Parathyroid adenoma (tissue), 2 donors: ENCODE measurements at regions not wholly inside any gene's neighbourhood (a gene's known extent, or its start where the extent isn't known, plus 50 kb on each side); places are given as distances from the start of the nearest gene placed in this dataset.
"Not testable (repeated sequence)": the region's sequence is repeated elsewhere in the genome, so short reads cannot be mapped to it uniquely, and the experiment has no call there.

Experiments used
- H2AFZ ChIP-seq: fragments of 300-600 bp; sonication (generic); one replicate; pipeline ENCODE4 v1.7.0; 2017; ENCODE audit warnings: antibody characterized with exemption, mild to moderate bottlenecking
- H3K27ac ChIP-seq: fragments of 300-600 bp; sonication (generic); one replicate; pipeline ENCODE4 v1.7.0; 2017
- H3K27me3 ChIP-seq: fragments of 300-600 bp; sonication (generic); one replicate; pipeline ENCODE4 v1.7.0; 2017; ENCODE audit warnings: low read length; ENCODE audit not compliant: control insufficient read depth, insufficient read depth
- H3K36me3 ChIP-seq: fragments of 300-600 bp; sonication (generic); one replicate; pipeline ENCODE4 v1.7.0; 2017; ENCODE audit warnings: low read length; ENCODE audit not compliant: control insufficient read depth, insufficient read depth
- H3K4me1 ChIP-seq: fragments of 300-600 bp; sonication (generic); one replicate; pipeline ENCODE4 v1.7.0; 2017; ENCODE audit warnings: control low read depth
- H3K4me2 ChIP-seq: fragments of 300-600 bp; sonication (generic); one replicate; pipeline ENCODE4 v1.7.0; 2017; ENCODE audit warnings: low read length
- H3K4me3 ChIP-seq: fragments of 300-600 bp; sonication (generic); one replicate; pipeline ENCODE4 v1.7.0; 2017; ENCODE audit warnings: low read depth, low read length
- H3K79me2 ChIP-seq: fragments of 300-600 bp; sonication (generic); one replicate; pipeline ENCODE4 v1.7.0; 2017; ENCODE audit warnings: control low read depth
- H3K9ac ChIP-seq: fragments of 300-600 bp; sonication (generic); one replicate; pipeline ENCODE4 v1.7.0; 2017; ENCODE audit warnings: mild to moderate bottlenecking
- H3K9me3 ChIP-seq: fragments of 300-600 bp; sonication (generic); one replicate; pipeline ENCODE4 v1.7.0; 2017; ENCODE audit warnings: low read length; ENCODE audit not compliant: control insufficient read depth
- CTCF ChIP-seq: fragments of 300-600 bp; sonication (generic); IDR thresholded peaks from one replicate; pipeline ENCODE4 v1.7.0; 2017; ENCODE audit warnings: antibody characterized with exemption, mild to moderate bottlenecking
- donor health status: primary hyperparathyroidism.

GRCh38 chr4:77352192-77352591 is 195.2 kb downstream of the CCNG2 start:
- Histone ChIP-seq H3K4me1 (no peaks in the 10 kb centered on the region), H3K4me2 (no peak overlapping the region), H3K9ac (no peak overlapping the region), H2AFZ (no peak overlapping the region), H3K9me3 (no peaks in the 10 kb centered on the region), H3K27me3 (no peaks in the 10 kb centered on the region), H3K27ac (no peak overlapping the region), H3K36me3 (no peaks in the 10 kb centered on the region), H3K4me3 (no peak overlapping the region), H3K79me2 (no peaks in the 10 kb centered on the region)
- TF ChIP-seq CTCF = no peak

- H3K27me3 ChIP-seq, H3K9me3 ChIP-seq, H3K9ac ChIP-seq, H3K79me2 ChIP-seq, H2AFZ ChIP-seq, H3K36me3 ChIP-seq, H3K27ac ChIP-seq, H3K4me2 ChIP-seq, H3K4me3 ChIP-seq, H3K4me1 ChIP-seq: not testable (repeated sequence)
These were observed 196.8 kb downstream of the CCNG2 start for GRCh38 chr4:77353724-77354315.

- no peaks in the 10 kb centered on the region for H3K36me3 ChIP-seq
- TF ChIP-seq CTCF = no peak
- H3K79me2 ChIP-seq = no peaks in the 10 kb centered on the region
- no peaks in the 10 kb centered on the region for H3K4me1 ChIP-seq
- H3K9me3 ChIP-seq = no peaks in the 10 kb centered on the region
- H3K9ac ChIP-seq = no peak overlapping the region
- H3K27me3 ChIP-seq = no peaks in the 10 kb centered on the region
- no peak overlapping the region for H3K4me3 ChIP-seq
- H3K4me2 ChIP-seq = no peak overlapping the region
- no peak overlapping the region for H2AFZ ChIP-seq
- no peak overlapping the region for H3K27ac ChIP-seq
These were observed 197.5 kb downstream of the CCNG2 start for GRCh38 chr4:77354550-77354949.

GRCh38 chr4:77355731-77356130 is 198.7 kb downstream of the CCNG2 start:
- Histone ChIP-seq H3K4me1 (no peaks in the 10 kb centered on the region), H3K27ac (no peak overlapping the region), H3K9me3 (no peaks in the 10 kb centered on the region), H3K27me3 (no peaks in the 10 kb centered on the region), H3K4me3 (no peak overlapping the region), H3K36me3 (no peaks in the 10 kb centered on the region), H3K4me2 (no peak overlapping the region), H2AFZ (no peak overlapping the region), H3K9ac (no peak overlapping the region), H3K79me2 (no peaks in the 10 kb centered on the region)
- TF ChIP-seq CTCF = no peak

GRCh38 chr4:77358315-77358928 is 201.4 kb downstream of the CCNG2 start:
- no peak overlapping the region for H2AFZ ChIP-seq

More at GRCh38 chr4:77358315-77358928, 201.4 kb downstream of the CCNG2 start:
- no peaks in the 10 kb centered on the region for H3K4me1 ChIP-seq
- no peaks in the 10 kb centered on the region for H3K36me3 ChIP-seq
- no peak overlapping the region for H3K4me2 ChIP-seq
- no peaks in the 10 kb centered on the region for H3K27me3 ChIP-seq
- H3K4me3 ChIP-seq = no peak overlapping the region
- H3K9ac ChIP-seq = no peak overlapping the region
- H3K9me3 ChIP-seq = no peaks in the 10 kb centered on the region
- no peak overlapping the region for H3K27ac ChIP-seq
- no peaks in the 10 kb centered on the region for H3K79me2 ChIP-seq
- TF ChIP-seq CTCF = peak; percentile 33
